HCT116 (cell line): ENCODE measurements at regions not wholly inside any gene's neighbourhood (a gene's known extent, or its start where the extent isn't known, plus 50 kb on each side); places are given as distances from the start of the nearest gene placed in this dataset.

Source experiments
- CBX3 ChIP-seq: IDR thresholded peaks from 2 replicates; pipeline ENCODE4 v1.6.1; 2012; ENCODE audit warnings: low read depth
- CEBPB ChIP-seq: IDR thresholded peaks from 2 replicates; pipeline ENCODE4 v1.6.1; 2012; ENCODE audit warnings: low read depth
- CTCF ChIP-seq, 3 experiments: fragments of 200-600 bp in 1 of 3; sonication (generic) in 1 of 3; IDR thresholded peaks in 2 of 3; conservative IDR thresholded peaks in 1 of 3; 2 replicates each; pipeline ENCODE4 v1.5.1; 2012 to 2017; ENCODE audit warnings: low read depth in 2 of 3, low read length in 2 of 3, antibody characterized with exemption in 1 of 3, borderline replicate concordance in 1 of 3, control low read depth in 1 of 3, mild to moderate bottlenecking in 1 of 3, mixed read lengths in 1 of 3, mixed run types in 1 of 3, moderate library complexity in 1 of 3; ENCODE audit not compliant: insufficient read depth in 1 of 3
- EZH2 ChIP-seq: fragments of 200-600 bp; sonication (generic); IDR thresholded peaks from 2 replicates; pipeline ENCODE4 v1.6.1; 2017; ENCODE audit warnings: antibody characterized with exemption, mixed run types
- EZH2phosphoT487 ChIP-seq: fragments of 200-600 bp; IDR thresholded peaks from 2 replicates; pipeline ENCODE4 v1.6.1; 2018; ENCODE audit warnings: antibody characterized with exemption, borderline replicate concordance
- POLR2AphosphoS5 ChIP-seq: IDR thresholded peaks from 2 replicates; pipeline ENCODE4 v1.6.1; 2011; ENCODE audit warnings: mild to moderate bottlenecking, low read depth, low read length, moderate library complexity
- YY1 ChIP-seq: IDR thresholded peaks from 2 replicates; pipeline ENCODE4 v1.6.1; 2011; ENCODE audit warnings: low read length, low read depth, moderate library complexity, mild to moderate bottlenecking; ENCODE audit not compliant: insufficient replicate concordance; ENCODE audit errors: extremely low read depth

GRCh38 chr1:83807231-83807630, 191.7 kb downstream of the TTLL7 start:
- TF ChIP-seq YY1 = no peak
- no peak for TF ChIP-seq EZH2
- no peak for TF ChIP-seq CEBPB
- TF ChIP-seq POLR2AphosphoS5 = no peak
- no peak for TF ChIP-seq CTCF (IDR thresholded peaks at IDR 0.05 in 2 of 3, conservative IDR thresholded peaks at IDR 0.05 in 1 of 3; ENCODE audit: borderline replicate concordance in 1 of 3, insufficient read depth in 1 of 3, low read depth in 2 of 3, low read length in 2 of 3)
- no peak for TF ChIP-seq CBX3
- no peak for TF ChIP-seq EZH2phosphoT487
